OCI-LY1 (cell line): ENCODE measurements at regions not wholly inside any gene's neighbourhood (a gene's known extent, or its start where the extent isn't known, plus 50 kb on each side); places are given as distances from the start of the nearest gene placed in this dataset.

ENCODE experiments used
- H2AFZ ChIP-seq: fragments of 200-600 bp; sonication (generic), shearing (Covaris generic); 2 replicates; pipeline ENCODE4 v1.6.0; 2014; ENCODE audit warnings: antibody characterized with exemption, mild to moderate bottlenecking, low read length
- H3F3A ChIP-seq: fragments of 200-600 bp; sonication (generic), shearing (Covaris generic); 2 replicates; pipeline ENCODE4 v1.6.0; 2014; ENCODE audit warnings: mild to moderate bottlenecking, antibody characterized with exemption, low read length, moderate library complexity; ENCODE audit not compliant: insufficient read depth
- H3K27ac ChIP-seq: fragments of 200-600 bp; sonication (generic); 2 replicates; pipeline ENCODE4 v1.5.1; 2014; ENCODE audit warnings: low read length, mixed run types, mild to moderate bottlenecking, low read depth; ENCODE audit not compliant: poor library complexity, severe bottlenecking
- H3K27me3 ChIP-seq: fragments of 200-600 bp; sonication (generic); 2 replicates; pipeline ENCODE4 v1.6.0; 2014; ENCODE audit warnings: antibody characterized with exemption, mild to moderate bottlenecking, low read length, moderate library complexity; ENCODE audit not compliant: insufficient read depth
- H3K36me3 ChIP-seq: fragments of 200-600 bp; sonication (generic); 2 replicates; pipeline ENCODE4 v1.6.1; 2014; ENCODE audit warnings: mild to moderate bottlenecking, antibody characterized with exemption, low read length, moderate library complexity, mixed read lengths; ENCODE audit not compliant: insufficient read depth
- H3K4me1 ChIP-seq: fragments of 200-600 bp; sonication (generic); 2 replicates; pipeline ENCODE4 v1.5.1; 2014; ENCODE audit warnings: mild to moderate bottlenecking, low read length, moderate library complexity; ENCODE audit not compliant: insufficient read depth, severe bottlenecking
- H3K4me2 ChIP-seq: fragments of 200-600 bp; sonication (generic), shearing (Covaris generic); 2 replicates; pipeline ENCODE4 v1.6.1; 2014; ENCODE audit warnings: low read length
- H3K4me3 ChIP-seq: fragments of 200-600 bp; sonication (generic); 2 replicates; pipeline ENCODE4 v1.5.1; 2014; ENCODE audit warnings: low read length, low read depth, mild to moderate bottlenecking, mixed read lengths; ENCODE audit not compliant: poor library complexity, severe bottlenecking
- H3K79me2 ChIP-seq: fragments of 200-600 bp; shearing (Covaris generic); 2 replicates; pipeline ENCODE4 v1.6.1; 2016; ENCODE audit warnings: mixed run types, low read length, mixed read lengths; ENCODE audit not compliant: insufficient read depth
- H3K9ac ChIP-seq: fragments of 200-600 bp; sonication (generic), shearing (Covaris generic); 2 replicates; pipeline ENCODE4 v1.6.1; 2014; ENCODE audit warnings: mild to moderate bottlenecking, low read length, mixed read lengths
- H3K9me2 ChIP-seq: fragments of 200-600 bp; sonication (generic), shearing (Covaris generic); 2 replicates; pipeline ENCODE4 v1.6.1; 2014; ENCODE audit warnings: low read depth, mild to moderate bottlenecking, low read length, mixed read lengths
- H3K9me3 ChIP-seq: fragments of 200-600 bp; shearing (Covaris generic); 2 replicates; pipeline ENCODE4 v1.6.1; 2014; ENCODE audit warnings: low read length, mixed read lengths
- H4K20me1 ChIP-seq: fragments of 200-600 bp; sonication (generic), shearing (Covaris generic); 2 replicates; pipeline ENCODE4 v1.6.0; 2016; ENCODE audit warnings: mild to moderate bottlenecking, low read length; ENCODE audit not compliant: insufficient read depth
- EZH2 ChIP-seq: fragments of 200-600 bp; sonication (generic), shearing (Covaris generic); IDR thresholded peaks from 2 replicates; pipeline ENCODE4 v1.8.0; 2017; ENCODE audit warnings: borderline replicate concordance, mixed run types, mild to moderate bottlenecking, antibody characterized with exemption, low read length, moderate library complexity, mixed read lengths
- TF ChIP-seq, protein P1 (sequence below): fragments of 200-600 bp; sonication (generic), shearing (Covaris generic); IDR thresholded peaks from 2 replicates; pipeline ENCODE4 v1.5.1; 2017; ENCODE audit warnings: mild to moderate bottlenecking, antibody characterized with exemption, low read length, moderate library complexity, mixed read lengths

DNA sequence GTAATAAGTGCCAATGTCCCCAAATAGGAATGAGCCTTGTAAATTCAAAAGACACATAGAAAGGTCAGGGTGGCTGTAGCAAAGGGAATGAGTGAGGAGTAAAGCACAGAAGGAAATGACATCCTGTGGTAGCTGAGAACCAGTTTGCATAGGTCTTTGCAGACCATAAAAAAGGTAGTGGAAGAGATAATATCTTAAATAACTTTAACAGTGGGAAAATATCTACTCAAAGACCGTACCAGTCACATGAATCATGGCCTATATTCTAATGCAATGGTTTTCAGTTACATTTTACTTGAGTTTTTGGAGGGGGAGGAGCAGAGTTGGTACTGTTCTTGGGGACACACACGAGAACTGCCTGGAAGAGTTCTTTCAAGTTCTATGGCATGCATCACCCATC is 297.3 kb upstream of the ADAMTS9 start:
- H3K79me2 ChIP-seq = no peaks in the 10 kb centered on the region
- no peak overlapping the region for H3K27ac ChIP-seq
- H3K4me3 ChIP-seq = no peak overlapping the region
- H3K4me2 ChIP-seq = no peak overlapping the region
- H3K27me3 ChIP-seq = no peaks in the 10 kb centered on the region
- H2AFZ ChIP-seq = no peak overlapping the region
- TF ChIP-seq EZH2 = no peak
- TF ChIP-seq, protein P1, sequence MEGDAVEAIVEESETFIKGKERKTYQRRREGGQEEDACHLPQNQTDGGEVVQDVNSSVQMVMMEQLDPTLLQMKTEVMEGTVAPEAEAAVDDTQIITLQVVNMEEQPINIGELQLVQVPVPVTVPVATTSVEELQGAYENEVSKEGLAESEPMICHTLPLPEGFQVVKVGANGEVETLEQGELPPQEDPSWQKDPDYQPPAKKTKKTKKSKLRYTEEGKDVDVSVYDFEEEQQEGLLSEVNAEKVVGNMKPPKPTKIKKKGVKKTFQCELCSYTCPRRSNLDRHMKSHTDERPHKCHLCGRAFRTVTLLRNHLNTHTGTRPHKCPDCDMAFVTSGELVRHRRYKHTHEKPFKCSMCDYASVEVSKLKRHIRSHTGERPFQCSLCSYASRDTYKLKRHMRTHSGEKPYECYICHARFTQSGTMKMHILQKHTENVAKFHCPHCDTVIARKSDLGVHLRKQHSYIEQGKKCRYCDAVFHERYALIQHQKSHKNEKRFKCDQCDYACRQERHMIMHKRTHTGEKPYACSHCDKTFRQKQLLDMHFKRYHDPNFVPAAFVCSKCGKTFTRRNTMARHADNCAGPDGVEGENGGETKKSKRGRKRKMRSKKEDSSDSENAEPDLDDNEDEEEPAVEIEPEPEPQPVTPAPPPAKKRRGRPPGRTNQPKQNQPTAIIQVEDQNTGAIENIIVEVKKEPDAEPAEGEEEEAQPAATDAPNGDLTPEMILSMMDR = no peak
- no peaks in the 10 kb centered on the region for H4K20me1 ChIP-seq
- H3K9ac ChIP-seq = no peak overlapping the region
- H3K4me1 ChIP-seq = no peaks in the 10 kb centered on the region
- no peaks in the 10 kb centered on the region for H3K9me3 ChIP-seq
- H3K9me2 ChIP-seq = no peaks in the 10 kb centered on the region
- no peaks in the 10 kb centered on the region for H3F3A ChIP-seq
- no peaks in the 10 kb centered on the region for H3K36me3 ChIP-seq

DNA sequence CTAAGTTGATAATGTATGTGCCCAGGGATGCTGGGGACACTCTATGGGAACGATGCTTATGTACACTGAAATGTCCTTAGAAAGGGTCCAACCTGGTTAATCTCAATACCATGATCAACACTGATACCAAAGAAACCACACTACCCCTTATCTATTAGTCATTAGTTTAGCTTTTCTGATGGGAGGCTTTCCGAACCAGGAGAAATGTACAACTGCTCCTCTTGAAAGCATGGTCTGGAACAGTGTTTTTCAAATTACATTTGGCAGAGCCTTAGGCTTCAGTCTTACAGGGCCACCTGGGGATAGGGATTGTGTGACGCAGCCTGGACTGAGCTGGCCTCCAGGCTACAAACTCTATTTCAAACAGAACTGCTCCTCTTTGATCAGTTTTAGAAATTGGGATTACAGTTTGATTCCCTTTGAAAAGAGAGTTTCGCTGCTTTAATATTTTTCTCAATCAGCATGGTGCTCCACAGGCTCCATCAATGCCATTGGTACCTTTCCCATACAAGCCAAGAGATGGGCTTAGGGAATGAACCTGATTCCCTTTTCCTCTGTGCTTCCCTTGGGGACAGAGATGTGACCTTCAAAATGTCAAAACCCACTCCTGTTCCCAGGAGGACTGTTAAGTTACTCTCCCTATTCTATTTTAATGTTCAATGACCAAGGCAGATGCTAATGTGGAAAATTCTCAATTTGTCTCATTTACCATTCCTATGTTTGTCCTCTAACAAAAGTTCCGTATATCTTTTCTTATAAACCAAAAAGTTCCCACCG is 296.0 kb upstream of the ADAMTS9 start:
- Histone ChIP-seq H3K9me2 (no peaks in the 10 kb centered on the region), H3K36me3 (no peaks in the 10 kb centered on the region), H4K20me1 (no peaks in the 10 kb centered on the region), H3K9ac (no peak overlapping the region), H3K27ac (no peak overlapping the region), H3K4me3 (no peak overlapping the region), H3K27me3 (no peaks in the 10 kb centered on the region), H3F3A (no peaks in the 10 kb centered on the region), H3K9me3 (no peaks in the 10 kb centered on the region), H3K79me2 (no peaks in the 10 kb centered on the region), H3K4me1 (no peaks in the 10 kb centered on the region), H2AFZ (no peak overlapping the region), H3K4me2 (no peak overlapping the region)
- TF ChIP-seq, protein P1 = no peak
- TF ChIP-seq EZH2 = no peak

GRCh38 chr3:64977308-64978100 is 289.7 kb upstream of the ADAMTS9 start:
- Histone ChIP-seq H3K4me3 (no peak overlapping the region), H3K79me2 (no peaks in the 10 kb centered on the region), H3K9me2 (no peaks in the 10 kb centered on the region), H3K4me1 (no peaks in the 10 kb centered on the region), H3K9ac (no peak overlapping the region), H3K27me3 (no peaks in the 10 kb centered on the region), H3K36me3 (no peaks in the 10 kb centered on the region), H3K27ac (no peak overlapping the region), H3F3A (no peaks in the 10 kb centered on the region), H2AFZ (no peak overlapping the region), H4K20me1 (no peaks in the 10 kb centered on the region), H3K9me3 (no peaks in the 10 kb centered on the region), H3K4me2 (no peak overlapping the region)
- no peak for TF ChIP-seq EZH2
